ENCODE measurements at regions not wholly inside any gene's neighbourhood (a gene's known extent, or its start where the extent isn't known, plus 50 kb on each side); places are given as distances from the start of the nearest gene placed in this dataset.
A peak's percentile ranks its signal among the peaks of the same experiment; 100 is the strongest.

DNA sequence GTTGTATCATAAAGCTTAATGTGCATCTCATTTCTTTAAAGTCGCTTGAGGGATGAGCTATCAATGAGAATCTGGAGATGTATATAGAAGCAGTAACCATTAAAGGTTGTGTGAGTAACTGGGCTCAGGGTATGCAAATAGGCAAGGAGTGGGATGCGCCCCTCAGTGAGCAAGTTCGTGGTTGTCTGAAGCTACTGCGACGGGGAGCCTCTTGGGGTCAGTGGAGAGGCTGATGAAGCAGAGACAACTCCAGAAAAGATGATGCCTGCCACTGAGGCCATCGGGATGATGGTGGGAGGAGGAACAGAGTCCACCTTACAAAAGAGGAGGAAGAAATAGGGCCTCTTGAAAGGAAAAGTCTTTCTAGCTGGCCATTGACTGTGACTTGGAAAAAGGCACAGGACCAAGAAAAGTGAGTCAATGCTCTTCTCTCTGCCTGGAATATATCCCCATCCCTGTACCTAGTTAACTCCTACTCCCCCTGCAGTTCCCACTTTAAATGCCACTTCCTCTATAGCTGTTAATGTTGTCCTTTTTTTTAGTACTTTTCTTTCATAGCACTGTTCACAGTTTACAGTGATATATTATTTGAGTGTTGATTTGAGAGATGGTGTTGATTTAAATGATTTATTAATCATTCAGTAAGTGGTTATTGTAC lies 51.4 kb upstream of the LSM6 start:
- DNase-seq (ENCODE audit: insufficient read length) (no peak), FAIRE-seq (peak; percentile 36)
- TF ChIP-seq TAF1 (IDR thresholded peaks at IDR 0.05; ENCODE audit: borderline replicate concordance, low read depth, low read length) (no peak), POLR2A (IDR thresholded peaks at IDR 0.05; ENCODE audit: low read depth, low read length) (no peak), POLR2AphosphoS5 (IDR thresholded peaks at IDR 0.05; ENCODE audit: low read depth, low read length) (no peak)

DNA sequence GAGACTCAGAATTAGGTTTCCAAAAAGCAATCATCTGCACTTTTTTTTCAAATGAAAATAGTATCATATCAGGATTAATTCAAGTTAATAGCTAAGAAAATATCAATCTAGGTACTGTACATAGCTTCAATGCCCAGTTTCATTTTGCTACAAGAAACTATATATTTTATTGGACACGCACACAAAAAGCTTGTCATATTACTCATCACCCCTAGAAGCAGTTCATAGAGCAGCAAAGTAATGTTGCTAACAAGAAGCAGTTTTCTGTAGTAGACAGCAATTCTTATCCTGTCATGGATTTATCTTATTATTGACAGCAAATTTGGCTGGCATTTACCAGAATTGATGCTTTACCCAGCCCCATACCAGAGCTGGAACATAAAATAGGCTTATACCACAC lies 52.3 kb upstream of the LSM6 start:
- FAIRE-seq: peak; percentile 62
- DNase-seq (ENCODE audit: insufficient read length): no peak
- TF ChIP-seq TAF1 (IDR thresholded peaks at IDR 0.05; ENCODE audit: borderline replicate concordance, low read depth, low read length): no peak
- no peak for TF ChIP-seq POLR2A (IDR thresholded peaks at IDR 0.05; ENCODE audit: low read depth, low read length)
- no peak for TF ChIP-seq POLR2AphosphoS5 (IDR thresholded peaks at IDR 0.05; ENCODE audit: low read depth, low read length)

DNA sequence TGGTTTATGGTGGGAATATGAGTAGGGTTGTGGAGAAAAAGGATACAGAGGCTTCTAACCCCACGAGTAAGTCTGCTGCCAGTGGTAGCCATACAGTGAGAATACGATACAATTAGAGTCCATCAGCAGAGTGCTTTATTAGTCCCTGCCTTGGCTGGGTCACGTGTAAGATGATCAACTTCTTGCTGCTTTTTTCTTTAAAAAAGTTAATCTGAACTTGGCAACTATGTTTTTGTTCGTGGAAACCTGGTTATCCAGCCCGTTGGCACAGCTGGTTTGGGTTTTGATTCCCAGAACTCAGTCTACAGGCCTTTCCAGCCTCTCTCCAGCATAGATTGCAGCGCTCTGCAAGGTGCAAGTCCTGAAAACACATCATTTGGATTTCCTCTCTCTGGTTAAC lies 53.1 kb upstream of the LSM6 start:
- no peak for TF ChIP-seq TAF1 (IDR thresholded peaks at IDR 0.05; ENCODE audit: borderline replicate concordance, low read depth, low read length)
- TF ChIP-seq POLR2AphosphoS5 (IDR thresholded peaks at IDR 0.05; ENCODE audit: low read depth, low read length): no peak
- no peak for TF ChIP-seq POLR2A (IDR thresholded peaks at IDR 0.05; ENCODE audit: low read depth, low read length)
- FAIRE-seq (peak; percentile 67), DNase-seq (ENCODE audit: insufficient read length) (no peak)

DNA sequence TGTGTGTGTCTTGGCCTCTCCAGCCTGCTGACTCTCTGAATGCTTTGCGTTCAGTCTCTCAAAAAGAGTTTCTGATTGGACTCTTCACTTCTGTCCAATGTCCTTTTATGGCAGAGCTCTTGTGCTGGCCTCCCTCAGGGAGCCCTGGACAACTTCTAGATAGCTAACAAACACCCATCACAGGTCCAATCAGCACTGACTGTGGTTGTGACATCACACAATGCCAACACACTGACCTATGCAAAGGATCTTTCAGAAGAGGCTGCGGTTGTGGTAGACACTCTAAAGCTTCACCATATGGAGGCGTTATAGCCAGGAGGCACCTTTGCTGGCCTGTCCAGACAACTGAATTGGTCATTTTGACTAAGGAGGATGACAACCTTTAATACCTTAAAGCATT lies 53.8 kb upstream of the LSM6 start:
- FAIRE-seq (peak; percentile 66), DNase-seq (ENCODE audit: insufficient read length) (no peak)
- no peak for TF ChIP-seq POLR2AphosphoS5 (IDR thresholded peaks at IDR 0.05; ENCODE audit: low read depth, low read length)
- no peak for TF ChIP-seq TAF1 (IDR thresholded peaks at IDR 0.05; ENCODE audit: borderline replicate concordance, low read depth, low read length)
- TF ChIP-seq POLR2A (IDR thresholded peaks at IDR 0.05; ENCODE audit: low read depth, low read length): no peak

DNA sequence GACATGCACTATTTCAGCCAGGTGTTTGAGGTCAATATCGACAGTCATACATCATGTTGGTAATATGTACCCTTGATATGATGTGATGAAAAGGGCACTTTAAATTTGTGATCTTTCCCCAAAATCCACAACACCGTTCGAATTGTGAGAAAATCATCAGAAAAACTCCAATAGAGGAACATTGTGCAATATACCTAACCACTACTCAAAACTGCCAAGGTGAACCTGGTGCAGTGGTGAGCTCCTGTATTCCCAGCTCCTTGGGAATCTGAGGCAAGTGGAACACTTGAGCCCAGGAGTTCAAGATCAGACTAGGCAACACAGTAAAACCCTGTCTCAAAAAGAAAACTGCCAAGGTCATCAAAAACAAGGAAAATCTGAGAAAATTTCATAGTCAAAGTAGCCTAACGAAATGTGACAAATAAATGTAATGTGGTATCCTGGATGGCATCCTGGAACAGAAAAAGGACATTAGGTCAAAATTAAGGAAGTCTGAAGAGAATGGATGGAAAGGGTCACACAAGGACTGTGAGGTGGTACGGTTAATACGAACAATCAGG lies 55.6 kb upstream of the LSM6 start:
- DNase-seq (ENCODE audit: insufficient read length): no peak
- FAIRE-seq: peak; percentile 48
- TF ChIP-seq POLR2A (IDR thresholded peaks at IDR 0.05; ENCODE audit: low read depth, low read length) (no peak), POLR2AphosphoS5 (IDR thresholded peaks at IDR 0.05; ENCODE audit: low read depth, low read length) (no peak), TAF1 (IDR thresholded peaks at IDR 0.05; ENCODE audit: borderline replicate concordance, low read depth, low read length) (no peak)

DNA sequence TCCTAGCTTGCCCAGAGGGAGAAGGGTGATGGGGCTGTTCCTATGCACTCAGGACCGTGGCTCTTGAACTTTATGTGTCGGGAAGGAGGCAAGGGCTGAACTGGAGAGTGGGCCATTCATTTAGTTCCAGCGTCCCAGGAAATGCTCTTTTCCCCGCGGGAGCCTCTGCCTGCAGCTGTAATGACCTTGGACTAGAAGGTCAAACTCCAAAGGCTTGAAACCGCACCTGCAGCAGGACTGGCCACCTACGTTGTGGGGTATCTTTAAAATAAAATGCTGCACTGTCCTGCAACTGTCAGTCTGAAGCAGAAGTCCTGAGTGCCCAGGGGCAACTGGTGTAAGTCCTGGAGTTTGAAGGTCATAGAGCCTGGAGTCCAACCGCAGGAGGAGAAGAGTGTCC lies 61.5 kb upstream of the LSM6 start:
- DNase-seq (ENCODE audit: insufficient read length) (no peak), FAIRE-seq (no peak)
- TF ChIP-seq TAF1 (IDR thresholded peaks at IDR 0.05; ENCODE audit: borderline replicate concordance, low read depth, low read length) (no peak), POLR2A (IDR thresholded peaks at IDR 0.05; ENCODE audit: low read depth, low read length) (no peak), POLR2AphosphoS5 (IDR thresholded peaks at IDR 0.05; ENCODE audit: low read depth, low read length) (no peak)

DNA sequence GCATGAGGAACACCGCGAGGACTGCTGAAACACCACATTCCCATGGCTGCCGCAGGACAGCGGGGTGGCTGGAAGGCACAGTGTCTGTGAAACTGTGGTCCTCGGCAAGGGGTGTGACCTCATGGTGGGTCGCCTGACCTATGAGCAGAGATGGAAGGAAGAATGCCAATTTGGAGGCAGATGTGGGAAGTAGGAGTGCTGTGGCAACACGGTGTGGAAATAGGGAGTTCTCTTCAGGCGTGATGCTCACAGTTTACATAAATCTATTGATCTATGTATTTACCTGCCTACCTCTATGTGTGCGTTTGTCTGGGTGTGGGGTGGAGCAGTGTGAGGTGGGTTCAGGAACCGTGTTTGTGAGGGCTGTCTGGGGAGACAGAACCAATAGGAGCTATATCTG lies 62.3 kb upstream of the LSM6 start:
- DNase-seq (ENCODE audit: insufficient read length) (no peak), FAIRE-seq (peak; percentile 58)
- TF ChIP-seq POLR2A (IDR thresholded peaks at IDR 0.05; ENCODE audit: low read depth, low read length) (no peak), POLR2AphosphoS5 (IDR thresholded peaks at IDR 0.05; ENCODE audit: low read depth, low read length) (no peak), TAF1 (IDR thresholded peaks at IDR 0.05; ENCODE audit: borderline replicate concordance, low read depth, low read length) (no peak)

DNA sequence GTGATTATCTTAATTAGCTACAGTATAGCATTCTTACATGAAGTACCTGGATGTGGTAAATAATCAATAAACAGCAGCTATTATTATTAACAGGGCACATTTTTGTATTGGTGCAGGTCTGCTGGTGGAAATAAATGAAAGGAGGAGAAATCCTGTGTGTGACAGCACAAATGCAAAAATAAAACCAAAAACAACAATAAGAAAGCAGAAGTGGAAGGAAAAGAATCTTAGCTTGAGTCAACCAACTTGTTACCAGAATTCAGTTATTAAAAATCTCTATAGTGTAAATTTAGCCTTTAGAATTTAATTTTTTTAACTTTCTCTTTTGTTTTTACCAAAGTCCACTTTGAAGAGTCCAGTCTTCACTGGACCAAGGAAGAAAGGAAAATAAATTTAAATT lies 63.1 kb upstream of the LSM6 start:
- no peak for FAIRE-seq
- no peak for DNase-seq (ENCODE audit: insufficient read length)
- TF ChIP-seq POLR2A (IDR thresholded peaks at IDR 0.05; ENCODE audit: low read depth, low read length) (no peak), POLR2AphosphoS5 (IDR thresholded peaks at IDR 0.05; ENCODE audit: low read depth, low read length) (no peak), TAF1 (IDR thresholded peaks at IDR 0.05; ENCODE audit: borderline replicate concordance, low read depth, low read length) (no peak)

DNA sequence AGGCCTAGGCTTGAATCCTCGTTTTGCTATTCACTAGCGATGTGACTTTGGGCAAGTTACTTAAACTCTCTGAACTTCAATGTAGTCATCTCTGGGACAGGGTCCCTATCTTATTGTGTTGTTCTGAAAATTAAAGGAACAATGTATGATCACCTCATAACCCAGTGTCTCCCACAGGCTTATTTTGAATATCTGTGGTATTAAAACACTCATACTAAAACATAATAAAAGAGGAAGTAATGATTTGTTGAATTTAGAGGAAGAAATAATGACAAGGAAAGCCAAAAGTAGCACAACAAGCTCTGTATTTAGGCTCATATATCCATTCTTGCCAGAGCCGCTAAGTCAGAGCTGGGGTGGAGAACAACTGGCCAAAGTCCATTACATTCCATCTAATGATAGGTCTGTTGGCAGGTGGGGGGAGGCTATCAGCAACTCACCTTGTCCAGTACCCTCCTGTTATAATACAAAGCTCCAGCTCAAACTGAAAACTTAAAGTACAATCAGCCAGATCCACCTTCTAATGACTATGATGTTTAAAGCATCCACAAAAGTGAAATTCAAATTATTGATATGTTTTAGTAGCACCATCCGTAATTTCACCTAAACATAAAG lies 64.5 kb upstream of the LSM6 start:
- peak; percentile 81 for FAIRE-seq
- no peak for DNase-seq (ENCODE audit: insufficient read length)
- no peak for TF ChIP-seq POLR2AphosphoS5 (IDR thresholded peaks at IDR 0.05; ENCODE audit: low read depth, low read length)
- TF ChIP-seq TAF1 (IDR thresholded peaks at IDR 0.05; ENCODE audit: borderline replicate concordance, low read depth, low read length): no peak
- no peak for TF ChIP-seq POLR2A (IDR thresholded peaks at IDR 0.05; ENCODE audit: low read depth, low read length)

DNA sequence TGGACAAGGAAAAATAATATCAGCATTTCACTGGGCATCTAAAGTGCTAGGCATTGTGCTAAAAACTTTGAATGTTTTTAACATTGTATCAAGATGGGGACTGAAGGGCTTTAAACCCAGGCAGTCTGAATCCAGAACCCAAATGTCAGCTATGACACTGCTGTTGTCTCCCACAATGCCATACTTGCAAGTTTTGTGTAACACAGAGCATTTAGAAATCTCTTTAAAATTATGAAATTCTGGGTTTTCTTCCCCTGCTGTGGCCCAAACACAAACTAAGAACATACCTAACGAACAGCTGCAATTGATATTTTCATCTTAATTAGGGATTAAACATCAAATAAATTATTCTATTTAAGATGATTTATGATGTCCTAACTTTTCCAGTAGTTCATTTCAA lies 66.8 kb upstream of the LSM6 start:
- FAIRE-seq: no peak
- DNase-seq (ENCODE audit: insufficient read length): no peak
- TF ChIP-seq POLR2AphosphoS5 (IDR thresholded peaks at IDR 0.05; ENCODE audit: low read depth, low read length): no peak
- TF ChIP-seq TAF1 (IDR thresholded peaks at IDR 0.05; ENCODE audit: borderline replicate concordance, low read depth, low read length): no peak
- no peak for TF ChIP-seq POLR2A (IDR thresholded peaks at IDR 0.05; ENCODE audit: low read depth, low read length)

DNA sequence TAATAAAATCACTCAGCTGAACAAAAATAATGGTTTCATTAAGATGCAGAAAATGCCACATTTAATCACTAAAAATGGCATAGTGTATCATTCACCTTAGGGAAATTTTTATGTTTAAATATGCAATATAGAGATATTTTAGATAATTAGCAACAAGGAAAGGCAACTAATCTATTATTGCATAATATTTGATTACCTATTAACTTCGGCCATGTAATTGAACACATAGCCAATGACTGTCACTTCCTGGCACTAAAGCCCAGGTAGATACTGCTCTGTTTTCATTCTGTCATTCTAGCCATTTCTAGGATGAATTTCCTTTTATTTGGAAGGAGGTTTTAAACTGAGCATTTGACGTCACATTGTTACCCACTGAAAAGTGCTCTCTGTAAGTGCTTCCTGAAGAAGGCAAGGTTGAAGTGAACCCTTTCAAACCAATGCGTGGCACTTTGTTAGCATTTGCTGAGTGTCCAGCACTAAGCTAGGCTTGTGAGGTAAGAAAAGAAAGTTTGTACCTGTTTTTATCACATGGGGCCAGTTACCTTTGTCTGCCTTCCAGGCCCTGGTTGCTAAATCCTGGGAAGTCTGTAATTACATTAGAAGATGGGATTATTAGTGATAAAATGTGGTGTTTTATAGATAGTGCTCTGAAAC lies 67.8 kb upstream of the LSM6 start:
- FAIRE-seq (no peak), DNase-seq (ENCODE audit: insufficient read length) (no peak)
- no peak for TF ChIP-seq POLR2AphosphoS5 (IDR thresholded peaks at IDR 0.05; ENCODE audit: low read depth, low read length)

DNA sequence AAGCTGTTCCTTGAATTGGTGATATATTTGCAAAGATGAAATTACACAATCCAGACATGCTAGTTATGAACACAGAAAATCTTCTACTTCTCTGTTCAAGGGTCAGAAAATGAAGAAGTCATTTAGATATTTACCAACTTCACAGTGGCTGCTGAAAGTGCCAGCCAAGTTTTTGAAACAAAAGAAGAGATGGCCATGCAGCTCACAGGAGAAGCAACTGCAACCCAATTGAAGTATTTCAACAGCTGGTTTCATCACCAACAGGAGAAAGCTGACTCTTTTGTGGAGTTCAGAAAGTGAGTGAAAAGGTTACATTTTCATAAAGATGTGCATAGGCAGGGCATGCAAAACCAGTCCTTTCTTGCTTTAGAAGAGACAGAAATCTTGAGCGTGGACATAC lies 70.1 kb upstream of the LSM6 start:
- FAIRE-seq (no peak), DNase-seq (ENCODE audit: insufficient read length) (no peak)
- TF ChIP-seq POLR2A (IDR thresholded peaks at IDR 0.05; ENCODE audit: low read depth, low read length): no peak
- no peak for TF ChIP-seq POLR2AphosphoS5 (IDR thresholded peaks at IDR 0.05; ENCODE audit: low read depth, low read length)
- TF ChIP-seq TAF1 (IDR thresholded peaks at IDR 0.05; ENCODE audit: borderline replicate concordance, low read depth, low read length): no peak

Measured in GM12892 (cell line).